ENCODE measurements at regions not wholly inside any gene's neighbourhood (a gene's known extent, or its start where the extent isn't known, plus 50 kb on each side); places are given as distances from the start of the nearest gene placed in this dataset.

- no peak for DNase-seq (ENCODE audit: low spot score)
These were observed 526.0 kb downstream of the MTRR start for GRCh38 chr5:8394965-8395364.

DNA sequence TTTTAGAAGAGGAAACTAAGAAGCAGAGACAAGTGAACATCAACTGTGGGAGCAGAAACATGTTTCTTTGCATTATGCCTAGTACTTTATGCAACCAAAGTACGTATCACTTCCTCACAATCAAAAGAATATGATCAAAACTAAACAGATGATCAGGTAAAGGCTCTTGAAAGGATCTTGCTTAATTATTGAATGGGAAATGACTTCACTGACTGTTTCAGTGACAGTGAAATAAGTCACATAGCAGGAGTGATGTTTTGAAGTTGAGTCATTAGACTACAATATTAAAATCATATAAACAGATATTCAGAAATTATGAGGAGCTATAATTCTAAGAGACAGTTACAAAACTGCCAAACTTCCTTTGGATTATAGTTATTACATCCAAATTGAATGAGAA is 527.3 kb downstream of the MTRR start:
- no peak for DNase-seq (ENCODE audit: low spot score)

DNA sequence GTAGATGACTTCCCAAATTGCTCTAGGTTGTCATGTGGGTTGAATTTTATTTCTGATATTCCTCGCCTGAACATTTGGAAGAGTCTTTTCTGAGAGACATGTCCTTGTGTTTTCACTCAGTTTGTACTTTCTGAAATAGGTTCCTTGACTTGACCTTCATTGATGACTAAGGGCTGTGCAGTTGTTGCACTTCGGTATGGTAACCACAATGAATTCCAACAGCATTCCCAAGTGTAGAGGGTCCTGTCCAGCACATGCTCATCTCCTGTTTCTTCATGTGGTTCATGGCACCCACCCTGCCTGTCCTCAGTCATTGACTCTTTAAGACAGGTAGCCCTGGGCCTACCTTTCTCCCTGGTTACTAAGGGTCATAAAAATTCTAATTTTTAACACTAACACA is 527.8 kb downstream of the MTRR start:
- no peak for DNase-seq (ENCODE audit: low spot score)

DNA sequence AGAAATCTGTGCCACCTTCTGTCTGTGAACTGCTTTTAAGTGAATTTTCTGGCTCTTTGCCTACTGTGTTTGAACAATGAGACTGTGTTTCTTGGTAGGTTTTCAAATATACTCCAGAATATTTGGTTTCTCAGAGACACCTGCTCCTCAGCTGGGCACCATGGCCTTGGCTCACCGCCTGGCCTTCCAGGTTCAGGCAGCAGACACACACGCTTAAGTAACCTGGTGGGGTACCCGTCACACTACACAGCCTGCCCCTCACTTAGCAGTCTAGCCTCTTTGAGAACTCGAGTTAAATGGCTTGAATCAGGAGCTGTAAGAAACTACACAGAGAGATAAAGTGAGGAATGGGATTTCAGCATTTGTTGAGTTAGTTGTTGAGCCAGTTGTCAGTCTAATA is 530.5 kb downstream of the MTRR start:
- DNase-seq (ENCODE audit: low spot score) = no peak

GRCh38 chr5:8408258-8408657 is 539.3 kb downstream of the MTRR start:
- no peak for DNase-seq (ENCODE audit: low spot score)

- DNase-seq (ENCODE audit: low spot score) = no peak
These were observed 541.7 kb downstream of the MTRR start for GRCh38 chr5:8410618-8411017.

GRCh38 chr5:8413975-8414374 is 545.0 kb downstream of the MTRR start:
- no peak for DNase-seq (ENCODE audit: low spot score)

DNA sequence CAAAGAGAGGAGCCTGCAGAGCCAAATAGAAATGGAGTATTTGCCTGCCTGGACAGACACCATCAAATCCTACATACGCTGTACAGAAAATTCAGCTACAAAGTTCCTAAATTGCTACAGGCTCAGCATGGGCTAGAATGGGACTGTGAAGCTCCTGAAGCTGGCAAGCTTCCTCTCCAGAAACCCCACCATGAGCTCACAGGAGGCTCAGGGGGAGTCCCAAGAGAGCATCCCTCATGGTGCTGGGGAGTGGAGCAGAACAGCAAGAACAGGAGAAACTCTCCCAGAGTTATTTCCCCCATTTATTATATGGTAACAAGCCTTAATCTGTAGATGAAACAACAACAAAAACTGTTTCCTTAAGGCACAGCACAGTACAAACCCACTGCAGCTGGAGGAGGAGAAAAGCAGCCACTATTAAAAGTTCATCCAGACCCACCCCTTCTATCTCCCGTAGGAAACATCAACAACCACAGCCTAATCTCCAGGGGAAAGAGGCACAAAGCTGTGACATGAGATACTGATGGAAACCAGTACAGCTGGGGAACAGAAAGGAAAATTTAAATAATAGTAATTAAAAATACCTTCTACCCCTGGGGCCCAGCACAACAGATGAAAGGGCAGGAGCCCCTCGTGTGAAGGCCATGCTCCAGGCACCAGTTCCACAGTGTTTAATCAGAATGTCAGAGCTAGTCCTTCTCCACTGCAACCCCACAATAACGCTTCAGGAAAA is 548.5 kb downstream of the MTRR start:
- no peak for DNase-seq (ENCODE audit: low spot score)

DNA sequence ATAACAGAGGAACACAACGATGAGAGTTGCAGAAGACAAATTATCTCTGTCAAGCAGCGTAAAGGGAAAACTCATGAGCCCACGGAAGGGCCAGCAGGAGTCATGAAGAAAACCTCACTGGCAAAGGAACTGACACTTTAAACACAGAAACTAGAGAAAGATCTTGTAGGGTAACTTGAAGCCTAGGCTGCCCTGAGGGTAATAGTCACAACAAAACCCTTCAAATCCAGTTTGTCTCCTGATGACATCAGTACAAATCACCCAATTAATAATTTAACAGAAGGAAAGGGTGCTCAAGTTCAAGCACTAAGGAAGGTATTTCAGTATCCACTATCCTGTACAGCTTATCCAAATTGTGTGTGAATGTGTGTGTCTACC is 549.1 kb downstream of the MTRR start:
- DNase-seq (ENCODE audit: low spot score) = no peak

DNA sequence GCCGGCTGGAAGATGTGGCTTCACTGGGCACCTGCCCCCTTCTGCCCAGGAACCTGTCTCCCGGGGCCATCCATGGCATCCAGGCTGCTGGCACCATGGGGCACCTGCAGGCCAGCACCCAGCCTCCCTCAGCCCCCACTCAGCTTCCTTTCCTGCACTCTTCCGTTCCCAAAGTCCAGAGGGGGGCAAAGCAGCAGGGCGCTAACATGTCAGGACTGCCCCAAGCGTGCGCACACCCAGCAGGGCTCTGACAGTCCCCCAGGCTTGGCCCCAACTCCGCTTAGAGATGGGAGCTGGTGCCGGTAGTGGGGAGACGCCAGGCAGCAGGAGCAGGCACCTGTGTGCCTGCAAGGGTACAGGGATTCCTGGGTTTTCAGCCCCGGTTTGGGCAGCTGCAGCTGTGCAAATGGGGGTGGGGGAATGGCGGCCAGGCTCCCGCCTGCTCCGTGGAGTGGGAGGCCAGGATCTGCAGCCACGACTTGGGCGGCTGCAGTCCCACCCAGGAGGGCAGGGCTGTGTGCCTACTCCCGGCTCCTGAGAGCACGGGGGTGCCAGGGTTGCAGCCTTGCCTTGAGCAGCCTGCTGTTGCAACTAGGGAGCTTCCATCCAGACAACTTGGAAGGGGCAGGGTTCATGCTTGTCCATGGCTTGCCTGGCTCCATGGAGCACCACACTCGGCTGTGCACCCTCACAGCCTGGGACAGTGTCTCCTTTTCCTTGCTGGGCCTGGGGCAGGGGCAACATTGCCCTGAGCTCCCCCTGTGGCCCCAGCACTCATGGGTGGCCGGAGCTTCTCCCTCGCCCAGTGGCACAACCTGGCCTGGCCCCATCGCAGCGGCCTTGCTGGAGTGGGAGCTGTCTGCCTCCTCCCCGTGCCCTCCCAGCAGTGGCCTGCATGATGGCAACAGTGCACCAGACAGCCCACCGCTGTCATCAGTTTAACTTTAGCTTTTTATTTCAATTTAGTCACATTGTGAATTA is 561.1 kb downstream of the MTRR start:
- no peak for DNase-seq (ENCODE audit: low spot score)

GRCh38 chr5:8434501-8434900 is 565.6 kb downstream of the MTRR start:
- DNase-seq (ENCODE audit: low spot score) = no peak

- no peak for DNase-seq (ENCODE audit: low spot score)
These were observed 568.0 kb downstream of the MTRR start for GRCh38 chr5:8436924-8437323.

- no peak for DNase-seq (ENCODE audit: low spot score)
These were observed 576.2 kb downstream of the MTRR start for GRCh38 chr5:8445139-8445538.

DNA sequence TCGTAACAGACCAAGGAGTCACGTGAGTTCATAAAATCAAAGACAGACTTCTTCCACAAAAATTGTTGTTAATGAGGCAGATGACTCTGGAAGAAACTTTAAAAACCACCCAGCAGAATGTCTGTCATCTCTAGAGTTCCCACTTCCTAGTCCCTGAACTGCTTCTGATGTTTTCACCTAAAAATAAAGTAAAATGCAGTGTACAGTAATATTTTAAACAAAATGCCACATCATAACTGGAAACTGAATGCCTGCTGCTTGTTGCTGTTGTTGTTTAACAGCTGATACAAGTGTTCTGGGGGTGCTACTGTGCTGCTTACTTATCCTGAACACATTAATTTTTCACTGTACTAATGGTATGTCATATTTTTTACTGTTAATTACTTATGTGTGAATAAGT is 577.2 kb downstream of the MTRR start:
- DNase-seq (ENCODE audit: low spot score) = no peak

- no peak for DNase-seq (ENCODE audit: low spot score)
These were observed 587.9 kb downstream of the MTRR start for GRCh38 chr5:8456846-8457186.

DNA sequence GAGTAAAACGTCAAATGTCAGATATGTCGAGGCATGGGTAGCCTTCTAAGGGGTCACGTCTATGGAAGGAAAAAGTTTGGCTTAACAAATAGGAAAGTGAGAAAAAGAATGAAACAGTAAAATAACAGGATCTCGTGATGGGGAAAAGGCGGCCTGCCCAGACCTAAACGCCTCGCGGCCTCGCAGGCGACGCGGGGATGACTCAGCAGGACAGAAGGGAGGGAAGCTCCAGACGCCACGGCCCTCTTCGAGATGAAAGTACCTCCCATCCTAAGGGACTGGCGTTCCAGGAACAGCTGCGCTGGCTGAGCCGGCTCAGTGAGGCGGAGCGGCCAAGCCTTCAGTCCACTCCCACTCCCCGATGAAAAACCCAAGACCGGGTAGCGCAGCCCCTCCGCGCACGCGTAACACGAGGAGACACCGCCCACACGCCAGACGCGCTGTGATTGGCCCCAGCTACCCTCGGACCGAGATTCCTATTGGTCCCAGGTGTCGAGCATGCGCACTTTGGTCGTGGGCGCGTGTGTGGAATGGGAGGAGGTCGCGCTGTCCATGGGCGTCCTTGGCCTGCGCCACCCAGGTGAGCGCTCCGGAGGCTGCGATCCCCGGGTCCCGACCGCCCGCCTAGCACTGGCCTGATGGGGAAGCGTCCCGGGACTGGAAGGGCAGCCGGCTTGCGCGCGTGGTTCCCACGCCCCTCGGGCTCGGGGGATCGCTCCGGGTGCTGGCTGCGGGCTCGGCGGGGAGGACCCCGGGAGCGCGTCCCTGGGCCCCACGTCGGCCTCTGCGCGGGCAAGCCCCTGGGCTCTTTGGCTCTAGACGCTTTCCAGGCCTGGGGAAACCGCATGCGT is 588.5 kb downstream of the MTRR start:
- DNase-seq (ENCODE audit: low spot score) = no peak

DNA sequence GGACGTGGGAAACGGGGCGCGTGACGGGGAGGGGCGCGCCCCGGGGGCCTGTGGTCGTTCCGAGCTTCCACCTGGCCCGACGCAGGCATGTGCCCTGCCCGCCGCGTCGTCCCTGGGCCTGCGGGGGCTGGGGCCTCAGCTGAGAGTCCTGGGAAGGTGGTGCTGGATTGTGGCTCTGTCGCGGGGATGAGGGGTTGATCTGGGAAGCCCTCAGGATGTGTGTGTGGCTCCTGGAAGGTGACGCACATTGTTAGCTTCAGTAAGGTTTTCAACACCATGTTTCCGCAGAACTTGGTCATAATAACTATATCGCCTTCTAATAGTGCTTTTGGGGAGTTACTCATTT is 589.1 kb downstream of the MTRR start:
- no peak for DNase-seq (ENCODE audit: low spot score)

DNA sequence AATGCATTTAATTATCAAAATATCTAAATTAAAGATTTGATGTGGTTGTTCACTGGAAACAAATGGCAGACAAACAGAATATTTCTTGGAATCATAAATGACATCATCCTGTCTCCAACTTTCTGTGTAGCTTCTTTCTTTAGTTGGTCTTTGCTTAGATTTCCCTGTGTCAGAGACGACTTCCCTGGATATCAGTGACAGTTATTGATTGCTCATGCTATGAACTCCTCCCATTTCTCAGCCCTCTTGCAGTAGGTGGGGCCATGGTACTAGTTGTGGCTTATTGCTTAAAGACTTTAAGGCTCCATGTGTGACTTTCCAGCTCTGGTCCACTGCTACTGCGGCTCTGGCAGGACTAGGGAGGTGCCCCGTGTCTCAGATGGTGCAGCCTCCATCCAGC is 592.6 kb downstream of the MTRR start:
- no peak for DNase-seq (ENCODE audit: low spot score)

- no peak for DNase-seq (ENCODE audit: low spot score)
These were observed 593.6 kb downstream of the MTRR start for GRCh38 chr5:8462565-8462964.

GRCh38 chr5:8470489-8470888 is 601.5 kb downstream of the MTRR start:
- no peak for DNase-seq (ENCODE audit: low spot score)

DNA sequence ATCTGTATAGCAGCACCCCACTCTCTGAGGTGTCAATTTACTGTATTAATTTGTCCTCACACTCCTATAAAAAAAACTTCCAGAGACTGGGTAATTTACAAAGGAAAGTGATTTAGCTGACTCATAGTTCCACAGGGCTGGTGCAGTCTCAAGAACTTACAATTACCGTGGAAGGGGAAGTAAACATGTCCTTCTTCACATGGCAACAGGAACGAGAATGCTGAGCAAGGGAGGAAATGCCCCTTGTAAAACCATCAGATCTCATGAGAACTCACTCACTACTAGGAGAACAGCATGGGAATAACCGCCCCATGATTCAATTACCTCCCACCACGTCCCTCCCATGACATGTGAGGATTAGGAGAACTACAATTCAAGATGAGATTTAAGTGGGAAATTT is 602.6 kb downstream of the MTRR start:
- DNase-seq (ENCODE audit: low spot score) = no peak

- DNase-seq (ENCODE audit: low spot score) = no peak
These were observed 604.1 kb downstream of the MTRR start for GRCh38 chr5:8473016-8473415.
